HG02623 (cell line): ENCODE measurements at regions not wholly inside any gene's neighbourhood (a gene's known extent, or its start where the extent isn't known, plus 50 kb on each side); places are given as distances from the start of the nearest gene placed in this dataset.

Source experiments
- ATAC-seq: cut with Tn5 transposase; IDR thresholded peaks from one replicate; pipeline ENCODE4 v1.9.1; 2021; ENCODE audit warnings: moderate library complexity; ENCODE audit not compliant: unreplicated experiment

GRCh38 chr1:65090406-65090805, 57.6 kb upstream of the AK4 start:
- ATAC-seq, result no peak

DNA sequence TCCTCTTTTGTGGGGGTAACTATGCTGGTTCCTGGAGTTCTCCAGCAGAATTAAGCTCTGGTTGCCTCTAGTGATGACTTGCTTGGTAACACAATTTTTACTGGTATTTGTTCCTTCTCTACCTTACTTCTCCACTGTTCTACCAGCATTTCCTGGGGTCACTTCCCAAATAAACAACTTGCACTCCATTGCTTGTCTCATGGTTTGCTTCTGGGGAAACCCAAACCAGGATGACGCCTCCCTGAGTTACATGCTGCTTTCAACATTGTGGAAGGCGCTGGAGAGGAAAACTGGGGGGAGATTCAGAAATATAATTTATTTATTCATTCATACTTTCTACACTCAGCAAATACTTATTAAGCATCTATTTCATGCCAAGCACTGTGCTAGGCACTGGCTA, 55.3 kb upstream of the AK4 start:
- ATAC-seq, result no peak

- no peak for ATAC-seq
These were observed 50.9 kb upstream of the AK4 start for GRCh38 chr1:65097076-65097475.
